ENCODE measurements at regions not wholly inside any gene's neighbourhood (a gene's known extent, or its start where the extent isn't known, plus 50 kb on each side); places are given as distances from the start of the nearest gene placed in this dataset.

GRCh38 chr9:91113016-91113415 lies 248.7 kb downstream of the AUH start:
- TF ChIP-seq POLR2A (IDR thresholded peaks at IDR 0.05) (no peak), CTCF (IDR thresholded peaks at IDR 0.05) (no peak)

Measured in ovary (tissue), 3 donors.